SK-N-SH (cell line): ENCODE measurements at regions not wholly inside any gene's neighbourhood (a gene's known extent, or its start where the extent isn't known, plus 50 kb on each side); places are given as distances from the start of the nearest gene placed in this dataset.

Source experiments
- CTCF ChIA-PET: fragments of 300-600, 350-600 bp; formaldehyde crosslinking; extraction: SDS; loops from one replicate; lab custom pipeline; 2021; lab: Yijun Ruan, JAX
- POLR2A ChIA-PET: fragments of 350-600 bp; sonication (Branson Sonifier 250); formaldehyde crosslinking; extraction: SDS; loops from one replicate; lab custom pipeline; 2020; ENCODE audit warnings: antibody characterized with exemption, inconsistent platforms; lab: Yijun Ruan, JAX
- DNase-seq: peaks from one replicate; pipeline ENCODE4 v3.0.0; 2012
- H2AFZ ChIP-seq: fragments of 200-600 bp; sonication (generic); 2 replicates; pipeline ENCODE4 v1.8.1; 2016; ENCODE audit warnings: antibody characterized with exemption, mild to moderate bottlenecking, low read depth
- H3F3A ChIP-seq: fragments of 200-600 bp; sonication (generic); replicated peaks from 2 replicates; pipeline ENCODE3; 2016; ENCODE audit warnings: antibody characterized with exemption, mild to moderate bottlenecking; ENCODE audit not compliant: insufficient read depth
- H3K27ac ChIP-seq, 2 experiments: fragments of 200-500 bp in 1 of 2; fragments of 200-600 bp in 1 of 2; sonication (Bioruptor generic) in 1 of 2; sonication (generic), shearing (Covaris generic) in 1 of 2; 2 replicates each; pipeline versions ENCODE4 v1.5.1 to v1.6.1; 2014 to 2016; ENCODE audit warnings: low read depth in 2 of 2, inconsistent platforms in 1 of 2, low read length in 1 of 2, mild to moderate bottlenecking in 1 of 2, mixed read lengths in 1 of 2
- H3K27me3 ChIP-seq: fragments of 200-600 bp; sonication (generic), shearing (Covaris generic); 2 replicates; pipeline ENCODE4 v1.6.1; 2016; ENCODE audit warnings: mixed run types; ENCODE audit not compliant: insufficient read depth
- H3K36me3 ChIP-seq, 2 experiments: fragments of 200-500 bp in 1 of 2; fragments of 200-600 bp in 1 of 2; sonication (Bioruptor generic) in 1 of 2; sonication (generic) in 1 of 2; replicated peaks in 1 of 2; 2 replicates each; pipeline versions ENCODE3 to v1.5.1; 2014 to 2016; ENCODE audit warnings: low read length in 1 of 2, mild to moderate bottlenecking in 1 of 2; ENCODE audit not compliant: insufficient read depth in 2 of 2, control insufficient read depth in 1 of 2
- H3K4me1 ChIP-seq, 2 experiments: fragments of 200-500 bp in 1 of 2; fragments of 200-600 bp in 1 of 2; sonication (Bioruptor generic) in 1 of 2; sonication (generic), shearing (Covaris generic) in 1 of 2; 2 replicates each; pipeline versions ENCODE4 v1.5.1 to v1.6.1; 2014 to 2016; ENCODE audit warnings: low read depth in 1 of 2, low read length in 1 of 2, mixed run types in 1 of 2; ENCODE audit not compliant: insufficient read depth in 2 of 2, control insufficient read depth in 1 of 2
- H3K4me2 ChIP-seq: fragments of 200-600 bp; sonication (generic), shearing (Covaris generic); 2 replicates; pipeline ENCODE4 v1.6.1; 2017; ENCODE audit warnings: mixed run types
- H3K4me3 ChIP-seq, 2 experiments: fragments of 200-500 bp in 1 of 2; fragments of 200-600 bp in 1 of 2; sonication (Bioruptor generic) in 1 of 2; sonication (generic), shearing (Covaris generic) in 1 of 2; 2 replicates each; pipeline versions ENCODE4 v1.5.1 to v1.8.1; 2014 to 2016; ENCODE audit warnings: low read depth in 2 of 2, inconsistent platforms in 1 of 2, low read length in 1 of 2, mild to moderate bottlenecking in 1 of 2, mixed read lengths in 1 of 2, moderate library complexity in 1 of 2
- H3K79me2 ChIP-seq: fragments of 200-600 bp; sonication (generic); 2 replicates; pipeline ENCODE4 v1.8.1; 2017; ENCODE audit warnings: mild to moderate bottlenecking; ENCODE audit not compliant: insufficient read depth
- H3K9ac ChIP-seq: fragments of 200-600 bp; sonication (generic); 2 replicates; pipeline ENCODE4 v1.6.1; 2017; ENCODE audit warnings: mixed run types
- H3K9me2 ChIP-seq: fragments of 200-600 bp; sonication (generic); 2 replicates; pipeline ENCODE4 v1.6.1; 2017; ENCODE audit warnings: mixed run types
- H3K9me3 ChIP-seq: fragments of 200-600 bp; sonication (generic); 2 replicates; pipeline ENCODE4 v1.6.1; 2017; ENCODE audit warnings: mixed run types, mild to moderate bottlenecking, moderate library complexity
- H4K20me1 ChIP-seq: fragments of 200-600 bp; sonication (generic); 2 replicates; pipeline ENCODE4 v1.6.1; 2017; ENCODE audit warnings: mild to moderate bottlenecking, mixed run types; ENCODE audit not compliant: insufficient read depth
- CHD2 ChIP-seq: fragments of 150-350 bp; IDR thresholded peaks from 2 replicates; pipeline ENCODE4 v1.6.1; 2018; ENCODE audit warnings: low read length; ENCODE audit not compliant: partially characterized antibody
- ELF1 ChIP-seq: IDR thresholded peaks from 2 replicates; pipeline ENCODE4 v1.4.0; 2012
- EP300 ChIP-seq, 2 experiments: IDR thresholded peaks; 2 replicates each; pipeline versions ENCODE4 v1.4.0 to v1.6.1; 2012; ENCODE audit warnings: borderline replicate concordance in 1 of 2, low read depth in 1 of 2, low read length in 1 of 2
- EZH2phosphoT487 ChIP-seq: fragments of 200-600 bp; sonication (generic); IDR thresholded peaks from 2 replicates; pipeline ENCODE4 v1.6.1; 2017; ENCODE audit warnings: low read depth, mixed run types, mild to moderate bottlenecking, antibody characterized with exemption, moderate library complexity, borderline replicate concordance
- FOSL2 ChIP-seq: IDR thresholded peaks from 2 replicates; pipeline ENCODE4 v1.4.0; 2012; ENCODE audit warnings: low read depth, mild to moderate bottlenecking, moderate library complexity, borderline replicate concordance
- FOXM1 ChIP-seq: IDR thresholded peaks from 2 replicates; pipeline ENCODE4 v1.4.0; 2012; ENCODE audit warnings: low read depth, mild to moderate bottlenecking
- GABPA ChIP-seq: IDR thresholded peaks from 2 replicates; pipeline ENCODE4 v1.4.0; 2012; ENCODE audit warnings: low read depth, mild to moderate bottlenecking
- IRF3 ChIP-seq: fragments of 150-350 bp; IDR thresholded peaks from 2 replicates; pipeline ENCODE4 v1.6.1; 2016; ENCODE audit warnings: mild to moderate bottlenecking, low read depth, low read length
- JUND ChIP-seq: IDR thresholded peaks from 2 replicates; pipeline ENCODE4 v1.4.0; 2012
- MAX ChIP-seq: IDR thresholded peaks from 2 replicates; pipeline ENCODE4 v1.4.0; 2012; ENCODE audit warnings: low read depth
- NFIC ChIP-seq: IDR thresholded peaks from 2 replicates; pipeline ENCODE4 v1.4.0; 2012; ENCODE audit warnings: borderline replicate concordance
- NRF1 ChIP-seq: IDR thresholded peaks from 2 replicates; pipeline ENCODE4 v1.6.1; 2012; ENCODE audit warnings: low read depth, mild to moderate bottlenecking, low read length
- POLR2AphosphoS5 ChIP-seq: IDR thresholded peaks from 2 replicates; pipeline ENCODE4 v1.6.1; 2012; ENCODE audit warnings: low read depth, low read length
- RFX5 ChIP-seq: IDR thresholded peaks from 2 replicates; pipeline ENCODE4 v1.6.1; 2012; ENCODE audit warnings: mild to moderate bottlenecking, improper control_type of control experiment, low read length
- TAF1 ChIP-seq: IDR thresholded peaks from 2 replicates; pipeline ENCODE4 v1.6.1; 2012; ENCODE audit warnings: low read depth, mild to moderate bottlenecking, low read length, moderate library complexity, borderline replicate concordance
- USF1 ChIP-seq: IDR thresholded peaks from 2 replicates; pipeline ENCODE4 v1.4.0; 2012; ENCODE audit warnings: low read depth, borderline replicate concordance
- USF2 ChIP-seq: fragments of 150-350 bp; IDR thresholded peaks from 2 replicates; pipeline ENCODE4 v1.6.1; 2017; ENCODE audit warnings: antibody characterized with exemption, low read length, low read depth, borderline replicate concordance
- YY1 ChIP-seq: IDR thresholded peaks from 2 replicates; pipeline ENCODE4 v1.4.0; 2012; ENCODE audit warnings: low read depth, mild to moderate bottlenecking
- ZBTB33 ChIP-seq: IDR thresholded peaks from 2 replicates; pipeline ENCODE4 v1.4.0; 2012; ENCODE audit warnings: low read depth, borderline replicate concordance
- WGBS: methylation state at CpG from one replicate; pipeline ENCODE4 v1.1.6; 2017; ENCODE audit warnings: low lambda C conversion rate; 5-methylcytosine and 5-hydroxymethylcytosine counted together

- Histone ChIP-seq H3K4me3 (no peak overlapping the region), H3K9me3 (no peaks in the 10 kb centered on the region), H3K4me1 (no peaks in the 10 kb centered on the region), H3K4me2 (no peak overlapping the region), H4K20me1 (no peaks in the 10 kb centered on the region), H3K79me2 (no peaks in the 10 kb centered on the region), H3K9me2 (no peaks in the 10 kb centered on the region), H3F3A (no peaks in the 10 kb centered on the region), H3K27me3 (no peaks in the 10 kb centered on the region), H3K9ac (no peak overlapping the region), H2AFZ (no peak overlapping the region), H3K36me3 (no peaks in the 10 kb centered on the region), H3K27ac (no peak overlapping the region)
- ChIA-PET POLR2A (no interaction called here), CTCF (no interaction called here)
- TF ChIP-seq EP300 (IDR thresholded peaks at IDR 0.05; ENCODE audit: borderline replicate concordance in 1 of 2, low read depth in 1 of 2, low read length in 1 of 2) = no peak
- no peak for TF ChIP-seq CHD2
- 0% methylated on average over 1 of the region's 1 CpG for WGBS
- no peak for DNase-seq
These were observed 323.1 kb downstream of the NKX6-1 start for GRCh38 chr4:84176016-84176415.

- Histone ChIP-seq H3K36me3 (no peaks in the 10 kb centered on the region), H3K79me2 (no peaks in the 10 kb centered on the region), H3K9me2 (no peaks in the 10 kb centered on the region), H3K9me3 (no peaks in the 10 kb centered on the region), H3K27ac (no peak overlapping the region), H4K20me1 (no peaks in the 10 kb centered on the region), H3K4me1 (no peaks in the 10 kb centered on the region), H3F3A (no peaks in the 10 kb centered on the region), H3K4me2 (no peak overlapping the region), H3K4me3 (no peak overlapping the region), H3K9ac (no peak overlapping the region), H2AFZ (no peak overlapping the region), H3K27me3 (no peaks in the 10 kb centered on the region)
- no peak for TF ChIP-seq FOXM1
- no peak for TF ChIP-seq USF1
- TF ChIP-seq ELF1 = no peak
- no peak for TF ChIP-seq EZH2phosphoT487
- TF ChIP-seq YY1 = no peak
- no peak for TF ChIP-seq TAF1
- no peak for TF ChIP-seq RFX5
- no peak for TF ChIP-seq JUND
- no peak for TF ChIP-seq MAX
- no peak for TF ChIP-seq IRF3
- TF ChIP-seq POLR2AphosphoS5 = no peak
- no peak for TF ChIP-seq GABPA
- TF ChIP-seq USF2 = no peak
- TF ChIP-seq ZBTB33 = no peak
- no peak for TF ChIP-seq EP300 (IDR thresholded peaks at IDR 0.05; ENCODE audit: borderline replicate concordance in 1 of 2, low read depth in 1 of 2, low read length in 1 of 2)
- no peak for TF ChIP-seq NFIC
- TF ChIP-seq NRF1 = no peak
- no peak for TF ChIP-seq FOSL2
- 0% methylated on average over 1 of the region's 1 CpG for WGBS
- CTCF ChIA-PET = no interaction called here
- POLR2A ChIA-PET = no interaction called here
- no peak for DNase-seq
These were observed 327.2 kb downstream of the NKX6-1 start for GRCh38 chr4:84171871-84172270.
